H9 (cell line): ENCODE measurements at regions not wholly inside any gene's neighbourhood (a gene's known extent, or its start where the extent isn't known, plus 50 kb on each side); places are given as distances from the start of the nearest gene placed in this dataset.

Experiments used
- DNase-seq: peaks from one replicate; pipeline ENCODE4 v3.0.0-alpha.2; 2017
- H2AFZ ChIP-seq: one replicate; pipeline ENCODE4 v1.6.1; 2013; ENCODE audit warnings: mild to moderate bottlenecking, low read length, control low read depth, moderate library complexity
- H2AK5ac ChIP-seq: 2 replicates; pipeline ENCODE4 v1.6.1; 2013; ENCODE audit warnings: low read length, control low read depth, mixed read lengths; ENCODE audit not compliant: insufficient read length
- H2BK120ac ChIP-seq: one replicate; pipeline ENCODE4 v1.6.1; 2013; ENCODE audit warnings: low read depth, mild to moderate bottlenecking, low read length, control low read depth, inconsistent platforms; ENCODE audit not compliant: poor library complexity, severe bottlenecking
- H2BK12ac ChIP-seq: 2 replicates; pipeline ENCODE4 v1.6.1; 2013; ENCODE audit warnings: low read length, control low read depth, mixed read lengths, low read depth; ENCODE audit not compliant: insufficient read length
- H2BK15ac ChIP-seq: 2 replicates; pipeline ENCODE4 v1.6.1; 2013; ENCODE audit warnings: low read depth, low read length, control low read depth
- H2BK20ac ChIP-seq: one replicate; pipeline ENCODE4 v1.6.1; 2013; ENCODE audit warnings: low read depth, mild to moderate bottlenecking, low read length, control low read depth, inconsistent platforms; ENCODE audit not compliant: poor library complexity, severe bottlenecking
- H2BK5ac ChIP-seq: 2 replicates; pipeline ENCODE4 v1.6.1; 2013; ENCODE audit warnings: low read length, control low read depth, mixed read lengths; ENCODE audit not compliant: insufficient read length
- H3K14ac ChIP-seq: 2 replicates; pipeline ENCODE4 v1.6.1; 2013; ENCODE audit warnings: low read length, control low read depth; ENCODE audit not compliant: insufficient read depth
- H3K18ac ChIP-seq: 2 replicates; pipeline ENCODE4 v1.6.1; 2013; ENCODE audit warnings: low read depth, mild to moderate bottlenecking, mixed read lengths, low read length, control low read depth; ENCODE audit not compliant: insufficient read length
- H3K23ac ChIP-seq: 2 replicates; pipeline ENCODE4 v1.6.1; 2013; ENCODE audit warnings: low read length, control low read depth, mixed read lengths, low read depth; ENCODE audit not compliant: insufficient read length
- H3K23me2 ChIP-seq: 2 replicates; pipeline ENCODE4 v1.6.1; 2013; ENCODE audit warnings: low read depth, mild to moderate bottlenecking, mixed read lengths, low read length, control low read depth; ENCODE audit not compliant: insufficient read length, poor library complexity, severe bottlenecking
- H3K27ac ChIP-seq: 2 replicates; pipeline ENCODE4 v1.5.1; 2013; ENCODE audit warnings: low read length, control low read depth, mixed read lengths, low read depth; ENCODE audit not compliant: insufficient read length
- H3K27me3 ChIP-seq: 2 replicates; pipeline ENCODE4 v1.6.1; 2013; ENCODE audit warnings: low read length, control low read depth, inconsistent platforms; ENCODE audit not compliant: insufficient read depth
- H3K4ac ChIP-seq: 2 replicates; pipeline ENCODE4 v1.6.1; 2013; ENCODE audit warnings: low read depth, mild to moderate bottlenecking, control low read depth, inconsistent platforms, low read length, moderate library complexity
- H3K4me1 ChIP-seq: 2 replicates; pipeline ENCODE4 v1.6.1; 2013; ENCODE audit warnings: low read length, control low read depth, inconsistent platforms; ENCODE audit not compliant: insufficient read depth
- H3K4me2 ChIP-seq: 2 replicates; pipeline ENCODE4 v1.6.1; 2013; ENCODE audit warnings: low read length, control low read depth, mixed read lengths; ENCODE audit not compliant: insufficient read length, insufficient read depth
- H3K56ac ChIP-seq: 2 replicates; pipeline ENCODE4 v1.6.1; 2013; ENCODE audit warnings: low read depth, mild to moderate bottlenecking, mixed read lengths, low read length, control low read depth; ENCODE audit not compliant: insufficient read length
- H3K79me1 ChIP-seq: 2 replicates; pipeline ENCODE4 v1.6.1; 2013; ENCODE audit warnings: low read depth, mild to moderate bottlenecking, moderate library complexity, low read length, control low read depth, inconsistent platforms; ENCODE audit not compliant: insufficient read depth, poor library complexity, severe bottlenecking
- H3K79me2 ChIP-seq: 2 replicates; pipeline ENCODE4 v1.6.1; 2013; ENCODE audit warnings: low read length, control low read depth, inconsistent platforms; ENCODE audit not compliant: insufficient read depth
- H3K9ac ChIP-seq: 2 replicates; pipeline ENCODE4 v1.6.1; 2013; ENCODE audit warnings: low read length, control low read depth, mixed read lengths; ENCODE audit not compliant: insufficient read length; ENCODE audit errors: extremely low read depth
- H3K9me3 ChIP-seq: one replicate; pipeline ENCODE4 v1.6.1; 2013; ENCODE audit warnings: low read depth, low read length, inconsistent platforms; ENCODE audit not compliant: control insufficient read depth
- H3T11ph ChIP-seq: one replicate; pipeline ENCODE4 v1.6.1; 2013; ENCODE audit warnings: mild to moderate bottlenecking, low read length, control low read depth, inconsistent platforms
- H4K20me1 ChIP-seq: one replicate; pipeline ENCODE4 v1.6.1; 2013; ENCODE audit not compliant: control insufficient read depth, insufficient read length, insufficient read depth
- H4K5ac ChIP-seq: 2 replicates; pipeline ENCODE4 v1.6.1; 2013; ENCODE audit warnings: low read depth, mild to moderate bottlenecking, mixed read lengths, low read length, control low read depth; ENCODE audit not compliant: insufficient read length
- H4K8ac ChIP-seq: replicated peaks from 2 replicates; pipeline ENCODE4 v1.6.1; 2013; ENCODE audit warnings: low read length, control low read depth, mixed read lengths, low read depth; ENCODE audit not compliant: insufficient read length
- H4K91ac ChIP-seq: 2 replicates; pipeline ENCODE4 v1.6.1; 2013; ENCODE audit warnings: low read depth, mild to moderate bottlenecking, moderate library complexity, mixed read lengths, low read length, control low read depth; ENCODE audit not compliant: insufficient read length
- H3K27ac Mint-ChIP-seq, 3 experiments: 2 replicates in 2 of 3; 3 replicates in 1 of 3; pipeline ENCODE4 v1.8.0; 2020 to 2021; ENCODE audit warnings: mixed read lengths in 3 of 3, mild to moderate bottlenecking in 1 of 3, moderate library complexity in 1 of 3
- H3K27me3 Mint-ChIP-seq: 2 replicates; pipeline ENCODE4 v1.8.0; 2021; ENCODE audit warnings: low read depth, mild to moderate bottlenecking, moderate library complexity, mixed read lengths
- H3K36me3 Mint-ChIP-seq, 3 experiments: 2 replicates in 2 of 3; 3 replicates in 1 of 3; pipeline ENCODE4 v1.8.0; 2020 to 2021; ENCODE audit warnings: low read depth in 3 of 3, mixed read lengths in 3 of 3; ENCODE audit not compliant: insufficient read depth in 1 of 3
- H3K4me1 Mint-ChIP-seq, 2 experiments: 2 replicates each; pipeline ENCODE4 v1.8.0; 2020; ENCODE audit warnings: mixed read lengths in 2 of 2
- H3K4me3 Mint-ChIP-seq, 2 experiments: 2 replicates in 1 of 2; 3 replicates in 1 of 2; pipeline ENCODE4 v1.8.0; 2020 to 2021; ENCODE audit warnings: mild to moderate bottlenecking in 2 of 2, mixed read lengths in 2 of 2, moderate library complexity in 1 of 2
- H3K9me3 Mint-ChIP-seq, 2 experiments: 2 replicates in 1 of 2; 3 replicates in 1 of 2; pipeline ENCODE4 v1.8.0; 2020; ENCODE audit warnings: mild to moderate bottlenecking in 2 of 2, mixed read lengths in 2 of 2, moderate library complexity in 1 of 2
- CTCF ChIP-seq: fragments of 200-600 bp; sonication (generic); conservative IDR thresholded peaks from 3 replicates; pipeline ENCODE4 v1.8.0; 2021; ENCODE audit warnings: antibody characterized with exemption, mild to moderate bottlenecking
- WGBS: extraction: QIAGEN DNeasy Blood & Tissue Kit; methylation state at CpG from one replicate; pipeline ENCODE4 v1.1.7; 2013; ENCODE audit warnings: missing lambda C conversion rate, low lambda C conversion rate, mixed read lengths; ENCODE audit not compliant: insufficient read length; ENCODE audit errors: extremely low coverage; 5-methylcytosine and 5-hydroxymethylcytosine counted together

DNA sequence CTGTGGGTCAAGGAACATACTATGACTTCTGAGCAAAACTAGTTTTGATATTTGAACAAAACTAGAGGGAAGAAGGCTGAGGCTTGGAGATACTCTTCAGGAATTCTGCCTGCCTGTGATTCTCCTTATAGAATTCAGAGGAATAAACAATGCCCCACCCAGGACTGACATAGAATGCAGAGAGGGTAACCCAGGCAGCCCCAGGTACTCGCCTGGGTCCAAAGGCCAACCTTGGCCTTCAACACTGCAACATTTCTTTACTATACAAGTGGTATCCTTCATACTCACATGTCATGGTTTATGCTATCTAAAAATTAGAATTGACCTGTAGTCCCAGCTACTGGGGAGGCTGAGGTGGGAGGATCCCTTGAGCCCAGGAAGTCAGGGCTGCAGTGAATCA, 217.0 kb upstream of the FOXN3 start:
- no peak overlapping the region for H4K8ac ChIP-seq

More for the DNA sequence above, 217.0 kb upstream of the FOXN3 start:
- Histone ChIP-seq H2BK20ac (no peak overlapping the region), H3K27me3 (no peaks in the 10 kb centered on the region), H4K5ac (no peak overlapping the region), H3K23ac (no peak overlapping the region), H2BK120ac (no peak overlapping the region), H3K27ac (no peak overlapping the region), H3K79me1 (no peaks in the 10 kb centered on the region), H2AK5ac (no peak overlapping the region), H3K4me1 (peaks cover 12% of the 10 kb centered on the region; the same call in 1 of the 2 replicates), H3K14ac (no peak overlapping the region), H4K91ac (no peak overlapping the region), H2BK5ac (no peak overlapping the region), H3K56ac (no peak overlapping the region), H3K4ac (no peak overlapping the region), H3K18ac (no peak overlapping the region), H2BK15ac (no peak overlapping the region), H2AFZ (no peak overlapping the region), H3T11ph (no peak overlapping the region), H3K79me2 (no peaks in the 10 kb centered on the region), H3K9me3 (no peaks in the 10 kb centered on the region), H2BK12ac (no peak overlapping the region), H4K20me1 (no peaks in the 10 kb centered on the region), H3K9ac (no peak overlapping the region), H3K23me2 (no peaks in the 10 kb centered on the region), H3K4me2 (no peak overlapping the region)
- no peak overlapping the region for H3K4me3 Mint-ChIP-seq
- no CpG with 5 or more reads among the region's 1 CpG for WGBS
- no peak for TF ChIP-seq CTCF
- H3K27ac Mint-ChIP-seq, result no peak overlapping the region
- peaks cover 3% of the 10 kb centered on the region; the same call in 1 of the 2 replicates for H3K27me3 Mint-ChIP-seq
- peaks cover 1 to 8% (median 6%) of the 10 kb centered on the region in 3 experiments; a peak in 4 of 7 replicates for H3K36me3 Mint-ChIP-seq
- H3K9me3 Mint-ChIP-seq, result peaks cover 2% of the 10 kb centered on the region in 2 experiments; a peak in 3 of 5 replicates
- peaks cover 37 to 40% of the 10 kb centered on the region in 2 experiments for H3K4me1 Mint-ChIP-seq
- DNase-seq, result no peak
